Progenitor cell of endocrine pancreas (in vitro differentiated cells): ENCODE measurements at regions not wholly inside any gene's neighbourhood (a gene's known extent, or its start where the extent isn't known, plus 50 kb on each side); places are given as distances from the start of the nearest gene placed in this dataset.

Source experiments
- DNase-seq: peaks from one replicate; pipeline ENCODE4 v3.0.0; 2021; ENCODE audit warnings: low spot score; ENCODE audit not compliant: unreplicated experiment
- H3K27ac Mint-ChIP-seq: 2 replicates; pipeline ENCODE4 v1.8.0; 2021; ENCODE audit warnings: mild to moderate bottlenecking, moderate library complexity, mixed read lengths
- H3K27me3 Mint-ChIP-seq: 2 replicates; pipeline ENCODE4 v1.8.0; 2021; ENCODE audit warnings: mixed read lengths
- H3K36me3 Mint-ChIP-seq: 2 replicates; pipeline ENCODE4 v1.8.0; 2022; ENCODE audit warnings: mixed read lengths; ENCODE audit not compliant: insufficient read depth
- H3K4me1 Mint-ChIP-seq: 2 replicates; pipeline ENCODE4 v1.8.0; 2021; ENCODE audit warnings: low read depth, mixed read lengths
- H3K4me3 Mint-ChIP-seq: 2 replicates; pipeline ENCODE4 v1.8.0; 2021; ENCODE audit warnings: low read depth, mild to moderate bottlenecking, moderate library complexity, mixed read lengths
- H3K9me3 Mint-ChIP-seq: 2 replicates; pipeline ENCODE4 v1.8.0; 2021; ENCODE audit warnings: low read depth, mixed read lengths
- CTCF ChIP-seq: fragments of 200-600 bp; sonication (generic); IDR thresholded peaks from one replicate; pipeline ENCODE4 v1.5.0; 2021; ENCODE audit warnings: antibody characterized with exemption, mild to moderate bottlenecking; ENCODE audit not compliant: unreplicated experiment

GRCh38 chr17:71412803-71413202 is 708.0 kb upstream of the SOX9 start:
- Mint-ChIP-seq H3K27ac (no peak overlapping the region), H3K4me1 (no peaks in the 10 kb centered on the region), H3K4me3 (no peak overlapping the region), H3K36me3 (no peaks in the 10 kb centered on the region), H3K27me3 (peaks cover 12% of the 10 kb centered on the region), H3K9me3 (no peaks in the 10 kb centered on the region)
- no peak for DNase-seq
- TF ChIP-seq CTCF = no peak

GRCh38 chr17:71413935-71414334 is 706.9 kb upstream of the SOX9 start:
- no peak for TF ChIP-seq CTCF
- H3K4me3 Mint-ChIP-seq = no peak overlapping the region
- no peaks in the 10 kb centered on the region for H3K4me1 Mint-ChIP-seq
- H3K27ac Mint-ChIP-seq = no peak overlapping the region
- H3K9me3 Mint-ChIP-seq = peaks cover 3% of the 10 kb centered on the region
- no peaks in the 10 kb centered on the region for H3K36me3 Mint-ChIP-seq
- peaks cover 12% of the 10 kb centered on the region for H3K27me3 Mint-ChIP-seq
- no peak for DNase-seq

- no peak for TF ChIP-seq CTCF
- Mint-ChIP-seq H3K9me3 (peaks cover 6% of the 10 kb centered on the region), H3K4me1 (no peaks in the 10 kb centered on the region), H3K4me3 (no peak overlapping the region), H3K36me3 (peaks cover under 1% of the 10 kb centered on the region), H3K27me3 (peaks cover 12% of the 10 kb centered on the region), H3K27ac (no peak overlapping the region)
- no peak for DNase-seq
Observed at GRCh38 chr17:71417142-71417541, 703.7 kb upstream of the SOX9 start.

- Mint-ChIP-seq H3K4me3 (no peak overlapping the region), H3K4me1 (no peaks in the 10 kb centered on the region), H3K36me3 (peaks cover 3% of the 10 kb centered on the region), H3K27me3 (no peaks in the 10 kb centered on the region), H3K27ac (no peak overlapping the region), H3K9me3 (peaks cover 12% of the 10 kb centered on the region)
- TF ChIP-seq CTCF = no peak
- no peak for DNase-seq
Observed at GRCh38 chr17:71422968-71423367, 697.9 kb upstream of the SOX9 start.

- TF ChIP-seq CTCF = no peak
Observed at GRCh38 chr17:71423871-71424546, 696.8 kb upstream of the SOX9 start.

More at GRCh38 chr17:71423871-71424546, 696.8 kb upstream of the SOX9 start:
- Mint-ChIP-seq H3K27me3 (no peaks in the 10 kb centered on the region), H3K4me1 (no peaks in the 10 kb centered on the region), H3K9me3 (peaks cover 19% of the 10 kb centered on the region), H3K27ac (no peak overlapping the region), H3K36me3 (peaks cover 3% of the 10 kb centered on the region), H3K4me3 (no peak overlapping the region)
- no peak for DNase-seq
